Activated CD8-positive, alpha-beta memory T cell treated with anti-CD3 and anti-CD28 coated beads, Interleukin-2, amount 50 U/mL, for 1 hour (primary cell): ENCODE measurements at regions not wholly inside any gene's neighbourhood (a gene's known extent, or its start where the extent isn't known, plus 50 kb on each side); places are given as distances from the start of the nearest gene placed in this dataset.

ENCODE experiments used
- DNase-seq: peaks from one replicate; pipeline ENCODE4 v3.0.0-alpha.2; 2020; ENCODE audit errors: extremely low read depth

- no peak for DNase-seq
These were observed 241.0 kb downstream of the KLF5 start for GRCh38 chr13:73299787-73300186.

GRCh38 chr13:73293913-73294523, 235.2 kb downstream of the KLF5 start:
- DNase-seq = no peak

GRCh38 chr13:73292127-73292526, 233.3 kb downstream of the KLF5 start:
- no peak for DNase-seq

- DNase-seq = no peak
These were observed 232.0 kb downstream of the KLF5 start for GRCh38 chr13:73290844-73291243.

GRCh38 chr13:73288596-73288995, 229.8 kb downstream of the KLF5 start:
- DNase-seq = no peak

GRCh38 chr13:73287831-73288230, 229.0 kb downstream of the KLF5 start:
- DNase-seq = no peak

- no peak for DNase-seq
These were observed 228.3 kb downstream of the KLF5 start for GRCh38 chr13:73286942-73287620.

GRCh38 chr13:73286177-73286576, 227.4 kb downstream of the KLF5 start:
- no peak for DNase-seq

- DNase-seq = no peak
These were observed 225.5 kb downstream of the KLF5 start for GRCh38 chr13:73284081-73284874.

GRCh38 chr13:73283636-73284035, 224.8 kb downstream of the KLF5 start:
- DNase-seq = no peak

- DNase-seq = no peak
These were observed 222.9 kb downstream of the KLF5 start for GRCh38 chr13:73281746-73282145.

GRCh38 chr13:73278186-73278585, 219.4 kb downstream of the KLF5 start:
- DNase-seq = no peak

- DNase-seq = no peak
These were observed 216.4 kb downstream of the KLF5 start for GRCh38 chr13:73275163-73275562.

GRCh38 chr13:73274147-73274546, 215.3 kb downstream of the KLF5 start:
- no peak for DNase-seq

- DNase-seq = no peak
These were observed 214.9 kb downstream of the KLF5 start for GRCh38 chr13:73273745-73274144.

- DNase-seq = no peak
These were observed 214.5 kb downstream of the KLF5 start for GRCh38 chr13:73273276-73273675.

- no peak for DNase-seq
These were observed 214.0 kb downstream of the KLF5 start for GRCh38 chr13:73272831-73273230.

GRCh38 chr13:73268306-73268705, 209.5 kb downstream of the KLF5 start:
- no peak for DNase-seq

- no peak for DNase-seq
These were observed 207.9 kb downstream of the KLF5 start for GRCh38 chr13:73266640-73267180.

GRCh38 chr13:73262862-73263627, 204.2 kb downstream of the KLF5 start:
- DNase-seq = no peak

GRCh38 chr13:73261739-73262216, 203.0 kb downstream of the KLF5 start:
- DNase-seq = no peak
